Body of pancreas (tissue), 4 donors: ENCODE measurements at regions not wholly inside any gene's neighbourhood (a gene's known extent, or its start where the extent isn't known, plus 50 kb on each side); places are given as distances from the start of the nearest gene placed in this dataset.

Experiments
- ATAC-seq: fragments of 150-250 bp; one replicate; pipeline ENCODE4 v1.9.1; 2016
- DNase-seq, 4 donors: peaks; one replicate each; pipeline ENCODE4 v3.0.0-alpha.2; 2019
- H3K27ac ChIP-seq, 4 donors: fragments of 200-600 bp; sonication (generic); 1 replicate in 3 of 4; 2 replicates in 1 of 4; pipeline versions ENCODE4 v1.5.1 to v1.6.1; 2016 to 2019; ENCODE audit warnings: mild to moderate bottlenecking in 1 of 4, mixed read lengths in 1 of 4, moderate library complexity in 1 of 4
- H3K27me3 ChIP-seq, 2 donors: fragments of 200-600 bp; sonication (generic); one replicate each; pipeline ENCODE4 v1.6.0; 2016; ENCODE audit warnings: mild to moderate bottlenecking in 1 of 2
- H3K36me3 ChIP-seq, 2 donors: fragments of 200-600 bp; sonication (generic); replicated peaks in 1 of 2; 2 replicates each; pipeline ENCODE4 v1.5.1; 2016; ENCODE audit warnings: low read depth in 2 of 2; ENCODE audit not compliant: insufficient read depth in 1 of 2
- H3K4me1 ChIP-seq: fragments of 200-600 bp; sonication (generic); one replicate; pipeline ENCODE4 v1.6.0; 2016
- H3K4me3 ChIP-seq, 2 donors: fragments of 200-600 bp; sonication (generic); 1 replicate in 1 of 2; 2 replicates in 1 of 2; pipeline ENCODE4 v1.5.1; 2016 to 2019
- H3K9me3 ChIP-seq, 3 donors: fragments of 200-600 bp; sonication (generic); 1 replicate in 2 of 3; 2 replicates in 1 of 3; pipeline ENCODE4 v1.5.1; 2016
- CTCF ChIP-seq, 7 experiments: fragments of 450-650 bp in 4 of 7; fragments of 200-600 bp in 3 of 7; sonication (generic) in 3 of 7; IDR thresholded peaks; one replicate each; pipeline ENCODE4 v1.5.1; 2016 to 2019; ENCODE audit warnings: antibody characterized with exemption in 7 of 7
- POLR2A ChIP-seq, 3 donors: fragments of 450-650 bp; IDR thresholded peaks; one replicate each; pipeline ENCODE4 v1.6.1; 2016; ENCODE audit warnings: antibody characterized with exemption in 3 of 3, mild to moderate bottlenecking in 2 of 3
- WGBS, 2 donors: methylation state at CpG; one replicate each; pipeline ENCODE4 v1.1.5; 2017; 5-methylcytosine and 5-hydroxymethylcytosine counted together
- intact Hi-C: fragments of 100-400 bp; cut with DNase I; formaldehyde crosslinking; loops from one replicate; pipeline ENCODE4 v1.15.1; 2023

GRCh38 chr16:87196231-87196630 is 121.0 kb downstream of the C16orf95 start:
- Histone ChIP-seq H3K27ac (no peak overlapping the region), H3K9me3 (peaks cover 0 to 5% (median 0%) of the 10 kb centered on the region in 3 donors), H3K4me3 (no peak overlapping the region), H3K4me1 (no peaks in the 10 kb centered on the region), H3K36me3 (no peaks in the 10 kb centered on the region), H3K27me3 (no peaks in the 10 kb centered on the region)
- intact Hi-C loops: no loop called here
- no peak for TF ChIP-seq POLR2A (IDR thresholded peaks at IDR 0.05)
- no peak for TF ChIP-seq CTCF (IDR thresholded peaks at IDR 0.05)
- WGBS, 2 donors: 87% methylated on average over 11 of the region's 11 CpGs; no CpG with 5 or more reads in 1 of the 2 donors
- ATAC-seq (no peak), DNase-seq (no peak)

- Histone ChIP-seq H3K27me3 (no peaks in the 10 kb centered on the region), H3K27ac (no peak overlapping the region), H3K36me3 (no peaks in the 10 kb centered on the region), H3K9me3 (peaks cover 0 to under 1% (median 0%) of the 10 kb centered on the region in 3 donors), H3K4me1 (no peaks in the 10 kb centered on the region), H3K4me3 (no peak overlapping the region)
- intact Hi-C loops: no loop called here
- TF ChIP-seq POLR2A (IDR thresholded peaks at IDR 0.05) (no peak), CTCF (IDR thresholded peaks at IDR 0.05) (no peak)
- WGBS, 2 donors: 67 to 80% methylated on average over 2 of the region's 2 CpGs
- DNase-seq (no peak), ATAC-seq (no peak)
Measured at GRCh38 chr16:87196661-87197060, 120.5 kb downstream of the C16orf95 start.

GRCh38 chr16:87198328-87198832 is 118.8 kb downstream of the C16orf95 start:
- intact Hi-C loops: no loop called here
- H3K36me3 ChIP-seq: no peaks in the 10 kb centered on the region
- DNase-seq: no peak

GRCh38 chr16:87198881-87199280 is 118.3 kb downstream of the C16orf95 start:
- Histone ChIP-seq H3K9me3 (no peaks in the 10 kb centered on the region), H3K27ac (no peak overlapping the region), H3K36me3 (no peaks in the 10 kb centered on the region), H3K4me1 (no peaks in the 10 kb centered on the region), H3K27me3 (no peaks in the 10 kb centered on the region), H3K4me3 (no peak overlapping the region)
- 76 to 83% methylated on average over 8 of the region's 8 CpGs for WGBS, 2 donors
- intact Hi-C loops: no loop called here
- no peak for TF ChIP-seq POLR2A (IDR thresholded peaks at IDR 0.05)
- TF ChIP-seq CTCF (IDR thresholded peaks at IDR 0.05): no peak
- ATAC-seq (no peak), DNase-seq (no peak)

More at GRCh38 chr16:87198328-87198832, 118.8 kb downstream of the C16orf95 start:
- no peaks in the 10 kb centered on the region for H3K4me1 ChIP-seq
- 64 to 66% methylated on average over 8 of the region's 8 CpGs for WGBS, 2 donors
- H3K27me3 ChIP-seq: no peaks in the 10 kb centered on the region
- H3K27ac ChIP-seq: no peak overlapping the region
- no peak overlapping the region for H3K4me3 ChIP-seq
- ATAC-seq: no peak
- no peaks in the 10 kb centered on the region for H3K9me3 ChIP-seq
- TF ChIP-seq POLR2A (IDR thresholded peaks at IDR 0.05) (no peak), CTCF (IDR thresholded peaks at IDR 0.05) (no peak)

- H3K27me3 ChIP-seq: no peaks in the 10 kb centered on the region
- 77 to 78% methylated on average over 3 of the region's 3 CpGs for WGBS, 2 donors
- no peak overlapping the region for H3K4me3 ChIP-seq
- intact Hi-C loops: no loop called here
- no peak overlapping the region for H3K27ac ChIP-seq
- DNase-seq: no peak
- no peaks in the 10 kb centered on the region for H3K9me3 ChIP-seq
- no peak for TF ChIP-seq CTCF (IDR thresholded peaks at IDR 0.05)
- no peak for TF ChIP-seq POLR2A (IDR thresholded peaks at IDR 0.05)
- H3K36me3 ChIP-seq: no peaks in the 10 kb centered on the region
- no peaks in the 10 kb centered on the region for H3K4me1 ChIP-seq
- ATAC-seq: no peak
Measured at GRCh38 chr16:87199379-87199778, 117.8 kb downstream of the C16orf95 start.
